Testis (tissue), 2 donors: ENCODE measurements at regions not wholly inside any gene's neighbourhood (a gene's known extent, or its start where the extent isn't known, plus 50 kb on each side); places are given as distances from the start of the nearest gene placed in this dataset.

ENCODE experiments used
- DNase-seq: peaks from one replicate; pipeline ENCODE4 v3.0.0-alpha.2; 2019
- H3K27ac ChIP-seq, 2 donors: fragments of 200-600 bp; sonication (generic); one replicate each; pipeline ENCODE4 v1.5.1; 2019
- H3K27me3 ChIP-seq: fragments of 200-600 bp; sonication (generic); one replicate; pipeline ENCODE4 v1.5.1; 2019
- H3K36me3 ChIP-seq: fragments of 200-600 bp; sonication (generic); one replicate; pipeline ENCODE4 v1.5.1; 2017; ENCODE audit warnings: low read depth; ENCODE audit errors: missing control alignments
- H3K4me1 ChIP-seq: fragments of 200-600 bp; sonication (generic); one replicate; pipeline ENCODE4 v1.5.1; 2019
- H3K4me3 ChIP-seq, 2 donors: fragments of 200-600 bp; sonication (generic); one replicate each; pipeline ENCODE4 v1.5.1; 2017 to 2019
- H3K9me3 ChIP-seq: fragments of 200-600 bp; sonication (generic); one replicate; pipeline ENCODE4 v1.5.1; 2017
- POLR2A ChIP-seq: fragments of 450-650 bp; IDR thresholded peaks from one replicate; pipeline ENCODE4 v1.6.1; 2017; ENCODE audit warnings: antibody characterized with exemption, mild to moderate bottlenecking, moderate library complexity
- WGBS, 2 donors: methylation state at CpG; one replicate each; pipeline ENCODE4 v1.1.5; 2018; 5-methylcytosine and 5-hydroxymethylcytosine counted together
- intact Hi-C: fragments of 100-400 bp; cut with DNase I; formaldehyde crosslinking; loops from one replicate; pipeline ENCODE4 v1.15.1; 2023; ENCODE audit warnings: low total_unique reads
- TF ChIP-seq, protein P1 (sequence below), 3 experiments: fragments of 450-650 bp in 2 of 3; fragments of 200-600 bp in 1 of 3; sonication (generic) in 1 of 3; IDR thresholded peaks; one replicate each; pipeline ENCODE4 v1.5.1; 2016 to 2019; ENCODE audit warnings: antibody characterized with exemption in 3 of 3, mild to moderate bottlenecking in 2 of 3, moderate library complexity in 1 of 3

DNA sequence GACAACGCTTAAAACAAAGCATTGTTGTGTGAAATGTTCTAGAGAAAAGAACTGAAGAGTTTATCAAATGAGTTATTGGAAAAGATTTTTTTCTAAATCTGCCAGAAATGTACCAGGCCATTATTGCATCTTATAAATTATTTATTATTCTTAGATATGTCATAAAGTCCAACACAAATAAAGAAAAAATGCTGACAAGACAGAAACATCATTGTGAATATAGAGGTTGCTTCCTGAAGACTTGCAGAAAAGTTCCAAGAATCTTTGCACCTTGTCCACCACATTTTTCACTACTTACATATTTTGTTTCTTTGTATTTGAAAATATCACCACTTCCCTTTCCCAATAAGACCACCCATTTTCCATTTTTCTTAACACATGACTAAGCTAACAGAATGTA, 545.8 kb downstream of the IQCM start:
- no peaks in the 10 kb centered on the region for H3K9me3 ChIP-seq
- 93 to 98% methylated on average over 1 of the region's 1 CpG for WGBS, 2 donors
- intact Hi-C loops, result no loop called here
- H3K36me3 ChIP-seq, result no peaks in the 10 kb centered on the region
- no peak overlapping the region for H3K27ac ChIP-seq
- no peak for TF ChIP-seq POLR2A
- TF ChIP-seq, protein P1, sequence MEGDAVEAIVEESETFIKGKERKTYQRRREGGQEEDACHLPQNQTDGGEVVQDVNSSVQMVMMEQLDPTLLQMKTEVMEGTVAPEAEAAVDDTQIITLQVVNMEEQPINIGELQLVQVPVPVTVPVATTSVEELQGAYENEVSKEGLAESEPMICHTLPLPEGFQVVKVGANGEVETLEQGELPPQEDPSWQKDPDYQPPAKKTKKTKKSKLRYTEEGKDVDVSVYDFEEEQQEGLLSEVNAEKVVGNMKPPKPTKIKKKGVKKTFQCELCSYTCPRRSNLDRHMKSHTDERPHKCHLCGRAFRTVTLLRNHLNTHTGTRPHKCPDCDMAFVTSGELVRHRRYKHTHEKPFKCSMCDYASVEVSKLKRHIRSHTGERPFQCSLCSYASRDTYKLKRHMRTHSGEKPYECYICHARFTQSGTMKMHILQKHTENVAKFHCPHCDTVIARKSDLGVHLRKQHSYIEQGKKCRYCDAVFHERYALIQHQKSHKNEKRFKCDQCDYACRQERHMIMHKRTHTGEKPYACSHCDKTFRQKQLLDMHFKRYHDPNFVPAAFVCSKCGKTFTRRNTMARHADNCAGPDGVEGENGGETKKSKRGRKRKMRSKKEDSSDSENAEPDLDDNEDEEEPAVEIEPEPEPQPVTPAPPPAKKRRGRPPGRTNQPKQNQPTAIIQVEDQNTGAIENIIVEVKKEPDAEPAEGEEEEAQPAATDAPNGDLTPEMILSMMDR (IDR thresholded peaks at IDR 0.05), result no peak
- DNase-seq, result no peak
- no peaks in the 10 kb centered on the region for H3K27me3 ChIP-seq
- H3K4me1 ChIP-seq, result no peaks in the 10 kb centered on the region
- no peak overlapping the region for H3K4me3 ChIP-seq

DNA sequence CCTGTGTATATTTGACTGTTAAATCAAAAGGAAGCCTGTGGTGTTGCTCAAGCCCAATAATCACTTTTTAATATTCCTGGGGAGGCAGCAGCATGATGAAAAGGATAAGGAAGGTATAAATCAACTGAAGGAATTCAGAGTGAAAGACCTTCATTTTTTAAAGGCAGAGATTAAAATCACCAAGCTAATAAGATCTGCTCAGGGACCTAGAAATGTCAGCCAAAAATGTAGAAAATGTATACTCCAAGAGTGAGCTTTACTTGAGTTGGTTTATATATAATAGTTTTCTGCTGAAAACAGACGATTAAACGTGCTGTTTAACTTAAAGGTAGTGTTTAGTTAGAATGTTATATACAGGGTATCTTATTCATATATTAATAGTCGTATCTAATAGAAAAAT, 549.3 kb downstream of the IQCM start:
- TF ChIP-seq POLR2A, result no peak
- no peak overlapping the region for H3K27ac ChIP-seq
- WGBS, 2 donors, result 89 to 91% methylated on average over 3 of the region's 3 CpGs
- H3K4me1 ChIP-seq, result no peaks in the 10 kb centered on the region
- H3K36me3 ChIP-seq, result no peaks in the 10 kb centered on the region
- no peaks in the 10 kb centered on the region for H3K9me3 ChIP-seq
- no peak for DNase-seq
- no peaks in the 10 kb centered on the region for H3K27me3 ChIP-seq
- intact Hi-C loops, result no loop called here
- H3K4me3 ChIP-seq, result no peak overlapping the region

DNA sequence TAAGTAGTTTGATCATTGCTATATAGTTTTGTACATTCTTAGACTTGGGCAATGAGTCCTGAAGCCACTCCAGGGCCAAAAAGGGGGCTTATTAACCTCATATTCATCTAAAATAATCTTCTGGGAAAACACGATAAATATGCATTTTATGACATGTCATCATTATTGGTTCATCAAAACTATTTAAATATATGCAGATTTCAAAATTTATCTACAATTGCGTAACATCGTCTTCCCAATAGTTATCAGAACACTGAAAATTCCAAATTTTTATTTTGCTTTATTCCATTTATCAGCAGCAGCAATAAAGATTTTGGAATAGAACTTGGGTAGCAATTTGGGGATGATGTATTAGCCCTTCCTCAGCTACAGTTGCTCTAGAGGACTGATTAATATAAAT, 550.0 kb downstream of the IQCM start:
- intact Hi-C loops, result no loop called here
- no peak for TF ChIP-seq POLR2A
- TF ChIP-seq, protein P1 (IDR thresholded peaks at IDR 0.05), result no peak
- Histone ChIP-seq H3K9me3 (no peaks in the 10 kb centered on the region), H3K4me3 (no peak overlapping the region), H3K27me3 (no peaks in the 10 kb centered on the region), H3K27ac (no peak overlapping the region), H3K4me1 (no peaks in the 10 kb centered on the region), H3K36me3 (no peaks in the 10 kb centered on the region)
- WGBS, 2 donors, result 60 to 93% methylated on average over 3 of the region's 3 CpGs
- DNase-seq, result no peak

DNA sequence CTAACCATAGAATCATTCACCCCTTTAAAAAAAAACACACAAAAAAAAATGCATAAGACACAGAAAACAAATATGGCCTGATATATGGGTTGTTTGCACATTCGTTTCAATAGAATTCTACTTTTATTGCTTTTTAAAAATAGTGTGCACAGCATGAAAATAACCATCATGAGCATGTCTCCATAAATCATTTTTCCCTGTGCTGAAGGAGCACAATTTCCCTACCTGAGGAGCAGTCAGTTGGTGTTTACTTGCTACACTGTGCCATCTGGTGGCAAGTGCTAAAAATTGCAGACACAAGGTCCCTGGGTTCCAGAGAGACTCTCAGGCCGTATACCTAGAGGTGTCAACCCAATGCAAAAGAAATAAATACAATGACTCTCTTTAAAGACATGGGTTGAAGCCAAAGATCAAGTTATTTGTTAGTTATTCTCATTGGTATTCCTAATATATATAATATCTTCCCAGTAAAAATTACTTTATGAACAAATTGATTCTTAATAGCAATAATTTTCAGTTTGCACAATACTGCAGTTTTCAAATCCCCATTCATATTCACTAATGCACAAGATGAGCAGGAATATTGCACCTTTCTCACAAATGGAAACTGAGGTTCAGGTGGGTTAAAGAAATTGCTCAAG, 551.4 kb downstream of the IQCM start:
- H3K27me3 ChIP-seq, result no peaks in the 10 kb centered on the region
- WGBS, 2 donors, result 54 to 62% methylated on average over 2 of the region's 2 CpGs
- TF ChIP-seq, protein P1 (IDR thresholded peaks at IDR 0.05), result peak; percentile 16 to 44 (median 42)
- TF ChIP-seq POLR2A, result no peak
- H3K9me3 ChIP-seq, result no peaks in the 10 kb centered on the region
- no peak overlapping the region for H3K27ac ChIP-seq
- DNase-seq, result peak; percentile 58
- H3K4me3 ChIP-seq, result no peak overlapping the region
- H3K4me1 ChIP-seq, result no peaks in the 10 kb centered on the region
- no peaks in the 10 kb centered on the region for H3K36me3 ChIP-seq
- intact Hi-C loops, result no loop called here

DNA sequence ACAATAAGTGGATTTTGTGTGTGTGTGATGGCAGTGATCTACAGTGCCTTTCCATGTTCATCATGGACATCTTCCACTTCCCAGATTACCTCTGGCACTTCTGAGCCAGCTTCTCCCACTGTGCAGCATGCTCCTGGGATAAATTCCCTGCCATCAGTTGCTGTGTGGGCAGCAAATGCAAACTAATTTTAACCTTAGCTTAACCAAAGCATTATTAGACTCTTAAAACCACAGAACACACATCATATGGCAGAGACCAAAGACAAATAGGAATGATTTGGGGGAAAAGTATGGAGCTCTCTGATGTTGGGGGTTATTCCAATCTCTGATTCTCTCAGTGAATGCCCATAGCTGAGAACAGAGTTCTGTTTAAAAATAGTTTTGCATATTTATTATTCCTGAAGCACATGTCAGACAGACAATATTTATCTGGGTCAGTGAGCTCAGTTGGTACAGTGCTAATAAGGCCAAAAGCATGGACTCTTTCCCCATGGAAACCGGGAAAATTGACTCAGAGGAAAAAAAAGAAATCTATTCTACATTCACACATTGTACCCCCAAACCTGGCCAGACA, 567.4 kb downstream of the IQCM start:
- intact Hi-C loops, result no loop called here
- Histone ChIP-seq H3K36me3 (no peaks in the 10 kb centered on the region), H3K4me3 (no peak overlapping the region), H3K4me1 (no peaks in the 10 kb centered on the region), H3K27ac (no peak overlapping the region), H3K9me3 (no peaks in the 10 kb centered on the region), H3K27me3 (no peaks in the 10 kb centered on the region)
- no peak for DNase-seq
- TF ChIP-seq, protein P1 (IDR thresholded peaks at IDR 0.05), result no peak
- TF ChIP-seq POLR2A, result no peak
- 73 to 85% methylated on average over 1 of the region's 1 CpG for WGBS, 2 donors
